Mesenchymal stem cell (in vitro differentiated cells and primary cell): ENCODE measurements at regions not wholly inside any gene's neighbourhood (a gene's known extent, or its start where the extent isn't known, plus 50 kb on each side); places are given as distances from the start of the nearest gene placed in this dataset.

ENCODE experiments used
- DNase-seq: peaks from one replicate; pipeline ENCODE4 v3.0.0-alpha.2; 2013
- H2AFZ ChIP-seq: one replicate; pipeline ENCODE4 v1.6.1; 2013; ENCODE audit warnings: low read depth, mild to moderate bottlenecking, control low read depth, inconsistent platforms, low read length, moderate library complexity
- H2AK5ac ChIP-seq: 2 replicates; pipeline ENCODE4 v1.6.1; 2013; ENCODE audit warnings: low read length, moderate library complexity, mild to moderate bottlenecking, inconsistent platforms; ENCODE audit not compliant: severe bottlenecking
- H2BK120ac ChIP-seq: one replicate; pipeline ENCODE4 v1.6.1; 2013; ENCODE audit warnings: low read depth, mild to moderate bottlenecking, inconsistent platforms, low read length, moderate library complexity
- H2BK12ac ChIP-seq, 2 experiments: one replicate each; pipeline ENCODE4 v1.6.1; 2013; ENCODE audit warnings: inconsistent platforms in 2 of 2, low read length in 2 of 2, mild to moderate bottlenecking in 2 of 2, moderate library complexity in 2 of 2, control low read depth in 1 of 2
- H2BK15ac ChIP-seq: one replicate; pipeline ENCODE4 v1.6.1; 2013; ENCODE audit warnings: mild to moderate bottlenecking, low read depth, inconsistent platforms; ENCODE audit not compliant: poor library complexity, severe bottlenecking
- H2BK5ac ChIP-seq: 2 replicates; pipeline ENCODE4 v1.6.1; 2013; ENCODE audit warnings: low read depth, mild to moderate bottlenecking, low read length, control low read depth, inconsistent platforms; ENCODE audit not compliant: poor library complexity, severe bottlenecking
- H3K14ac ChIP-seq, 2 experiments: one replicate each; pipeline ENCODE4 v1.6.1; 2013; ENCODE audit warnings: inconsistent platforms in 2 of 2, low read length in 2 of 2, control low read depth in 1 of 2, mild to moderate bottlenecking in 1 of 2, moderate library complexity in 1 of 2
- H3K18ac ChIP-seq, 2 experiments: one replicate each; pipeline ENCODE4 v1.6.1; 2013; ENCODE audit warnings: inconsistent platforms in 2 of 2, low read length in 2 of 2, control low read depth in 1 of 2, low read depth in 1 of 2, mild to moderate bottlenecking in 1 of 2
- H3K23ac ChIP-seq, 2 experiments: one replicate each; pipeline ENCODE4 v1.6.1; 2013; ENCODE audit warnings: inconsistent platforms in 2 of 2, low read length in 2 of 2, mild to moderate bottlenecking in 2 of 2, moderate library complexity in 2 of 2, control low read depth in 1 of 2
- H3K27ac ChIP-seq: 2 replicates; pipeline ENCODE4 v1.5.1; 2013; ENCODE audit warnings: mild to moderate bottlenecking, moderate library complexity, low read length, control low read depth, inconsistent platforms; ENCODE audit not compliant: poor library complexity, severe bottlenecking
- H3K27me3 ChIP-seq, 2 experiments: 2 replicates each; pipeline versions ENCODE4 v1.6.1 to v1.7.0; 2013; ENCODE audit warnings: low read length in 2 of 2, mild to moderate bottlenecking in 2 of 2, moderate library complexity in 2 of 2, control low read depth in 1 of 2, inconsistent platforms in 1 of 2; ENCODE audit not compliant: control insufficient read depth in 1 of 2, insufficient read depth in 1 of 2
- H3K36me3 ChIP-seq, 2 experiments: 2 replicates each; pipeline versions ENCODE4 v1.6.1 to v1.7.0; 2013; ENCODE audit warnings: low read length in 2 of 2, control low read depth in 1 of 2, inconsistent platforms in 1 of 2, low read depth in 1 of 2, mild to moderate bottlenecking in 1 of 2; ENCODE audit not compliant: insufficient read depth in 2 of 2, control insufficient read depth in 1 of 2
- H3K4ac ChIP-seq, 2 experiments: one replicate each; pipeline ENCODE4 v1.6.1; 2013; ENCODE audit warnings: inconsistent platforms in 2 of 2, low read length in 2 of 2, mild to moderate bottlenecking in 2 of 2, moderate library complexity in 2 of 2, control low read depth in 1 of 2, low read depth in 1 of 2
- H3K4me1 ChIP-seq: 2 replicates; pipeline ENCODE4 v1.6.1; 2013; ENCODE audit warnings: low read depth, low read length, control low read depth; ENCODE audit not compliant: control insufficient read depth, insufficient read depth
- H3K4me2 ChIP-seq: 2 replicates; pipeline ENCODE4 v1.6.1; 2013; ENCODE audit warnings: low read length, mild to moderate bottlenecking, inconsistent platforms; ENCODE audit not compliant: poor library complexity, severe bottlenecking
- H3K4me3 ChIP-seq, 2 experiments: 2 replicates each; pipeline versions ENCODE4 v1.5.1 to v1.7.0; 2013; ENCODE audit warnings: low read length in 2 of 2, mild to moderate bottlenecking in 2 of 2, control low read depth in 1 of 2, low read depth in 1 of 2; ENCODE audit not compliant: insufficient read depth in 1 of 2
- H3K79me1 ChIP-seq: replicated peaks from 2 replicates; pipeline ENCODE4 v1.6.1; 2013; ENCODE audit warnings: mild to moderate bottlenecking, control low read depth, low read length, inconsistent platforms; ENCODE audit not compliant: poor library complexity, severe bottlenecking
- H3K9ac ChIP-seq: 2 replicates; pipeline ENCODE4 v1.7.0; 2013; ENCODE audit warnings: mild to moderate bottlenecking, low read length, moderate library complexity
- H3K9me3 ChIP-seq: 2 replicates; pipeline ENCODE4 v1.7.0; 2013; ENCODE audit warnings: mild to moderate bottlenecking, low read length; ENCODE audit not compliant: control insufficient read depth
- H4K8ac ChIP-seq: one replicate; pipeline ENCODE4 v1.6.1; 2013; ENCODE audit warnings: inconsistent platforms, mild to moderate bottlenecking, low read length, moderate library complexity
- H4K91ac ChIP-seq: one replicate; pipeline ENCODE4 v1.6.1; 2013; ENCODE audit warnings: mild to moderate bottlenecking, low read length, inconsistent platforms
- WGBS: methylation state at CpG from one replicate; pipeline ENCODE4 v1.1.7; 2013; ENCODE audit warnings: mixed read lengths; 5-methylcytosine and 5-hydroxymethylcytosine counted together

- Histone ChIP-seq H2AFZ (no peak overlapping the region), H3K79me1 (no peaks in the 10 kb centered on the region), H3K27me3 (no peaks in the 10 kb centered on the region), H2BK5ac (no peak overlapping the region), H4K8ac (no peak overlapping the region), H3K23ac (no peak overlapping the region), H2BK12ac (no peak overlapping the region), H3K4me3 (no peak overlapping the region), H3K18ac (no peak overlapping the region), H3K9me3 (no peaks in the 10 kb centered on the region), H3K36me3 (no peaks in the 10 kb centered on the region), H4K91ac (no peak overlapping the region), H2BK120ac (no peak overlapping the region), H3K4me1 (no peaks in the 10 kb centered on the region), H3K4me2 (no peak overlapping the region), H2BK15ac (no peak overlapping the region), H3K14ac (peak overlapping the region in 1 of 2 experiments; percentile 89), H2AK5ac (no peak overlapping the region), H3K9ac (no peak overlapping the region), H3K27ac (no peak overlapping the region), H3K4ac (no peak overlapping the region)
- no peak for DNase-seq
- WGBS = no CpG with 5 or more reads among the region's 2 CpGs
Observed at GRCh38 chr12:19760611-19761010, 321.3 kb downstream of the AEBP2 start.

DNA sequence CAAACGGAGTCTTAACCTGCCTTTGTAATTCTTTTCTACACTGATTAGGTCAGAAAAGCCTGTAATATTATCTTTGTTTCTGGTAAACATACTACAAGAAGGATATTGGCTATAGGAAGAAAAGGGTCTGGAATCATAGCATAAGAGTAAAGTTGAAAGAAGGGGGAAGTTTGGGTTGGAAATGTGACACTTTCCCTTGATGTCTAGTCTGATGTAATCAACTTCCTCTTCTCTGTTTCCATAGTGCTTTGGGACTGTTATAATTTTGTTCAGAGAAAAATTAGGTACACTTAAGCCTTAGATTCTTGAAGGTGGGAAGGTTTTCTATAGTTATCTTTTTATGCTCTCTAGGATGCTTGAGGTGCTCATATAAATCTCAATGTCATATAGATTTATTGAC is 322.2 kb downstream of the AEBP2 start:
- H3K4ac ChIP-seq = no peak overlapping the region
- no peak for DNase-seq
- no peak overlapping the region for H4K91ac ChIP-seq
- no peaks in the 10 kb centered on the region for H3K79me1 ChIP-seq
- no peak overlapping the region for H3K27ac ChIP-seq
- no peak overlapping the region for H3K18ac ChIP-seq
- no peak overlapping the region for H2BK120ac ChIP-seq
- H3K9ac ChIP-seq = no peak overlapping the region
- no peak overlapping the region for H2AFZ ChIP-seq
- H3K14ac ChIP-seq = no peak overlapping the region
- no peak overlapping the region for H2AK5ac ChIP-seq
- WGBS = no CpG with 5 or more reads among the region's 1 CpG
- H3K9me3 ChIP-seq = no peaks in the 10 kb centered on the region
- no peak overlapping the region for H2BK5ac ChIP-seq
- H3K27me3 ChIP-seq = no peaks in the 10 kb centered on the region
- H3K23ac ChIP-seq = no peak overlapping the region
- no peaks in the 10 kb centered on the region for H3K36me3 ChIP-seq
- H3K4me3 ChIP-seq = no peak overlapping the region
- H2BK15ac ChIP-seq = no peak overlapping the region
- no peak overlapping the region for H4K8ac ChIP-seq
- H3K4me2 ChIP-seq = no peak overlapping the region
- no peaks in the 10 kb centered on the region for H3K4me1 ChIP-seq
- H2BK12ac ChIP-seq = no peak overlapping the region

GRCh38 chr12:19763488-19763887 is 324.2 kb downstream of the AEBP2 start:
- no peak for DNase-seq
- no peak overlapping the region for H3K4me2 ChIP-seq
- no peak overlapping the region for H3K9ac ChIP-seq
- H3K27me3 ChIP-seq = no peaks in the 10 kb centered on the region
- H2BK15ac ChIP-seq = peak overlapping the region; percentile 17
- peak overlapping the region in 1 of 2 experiments; percentile 22 for H3K14ac ChIP-seq
- no peak overlapping the region for H2BK12ac ChIP-seq
- H3K4me1 ChIP-seq = no peaks in the 10 kb centered on the region
- H3K23ac ChIP-seq = no peak overlapping the region
- no peaks in the 10 kb centered on the region for H3K36me3 ChIP-seq
- no peak overlapping the region for H2AFZ ChIP-seq
- H3K18ac ChIP-seq = no peak overlapping the region
- 91% methylated on average over 1 of the region's 1 CpG for WGBS
- H3K9me3 ChIP-seq = no peaks in the 10 kb centered on the region
- H2BK120ac ChIP-seq = no peak overlapping the region
- H3K4ac ChIP-seq = no peak overlapping the region
- H2AK5ac ChIP-seq = no peak overlapping the region
- no peak overlapping the region for H4K8ac ChIP-seq
- H3K27ac ChIP-seq = no peak overlapping the region
- no peak overlapping the region for H2BK5ac ChIP-seq
- H3K79me1 ChIP-seq = no peaks in the 10 kb centered on the region
- H3K4me3 ChIP-seq = no peak overlapping the region
- H4K91ac ChIP-seq = no peak overlapping the region

GRCh38 chr12:19764408-19764807 is 325.1 kb downstream of the AEBP2 start:
- WGBS = 17% methylated on average over 1 of the region's 3 CpGs
- Histone ChIP-seq H3K9ac (no peak overlapping the region), H3K79me1 (no peaks in the 10 kb centered on the region)

More at GRCh38 chr12:19764408-19764807, 325.1 kb downstream of the AEBP2 start:
- no peak overlapping the region for H3K4me3 ChIP-seq
- no peak overlapping the region for H2BK120ac ChIP-seq
- no peak overlapping the region for H2BK5ac ChIP-seq
- H3K23ac ChIP-seq = no peak overlapping the region
- no peaks in the 10 kb centered on the region for H3K4me1 ChIP-seq
- no peaks in the 10 kb centered on the region for H3K27me3 ChIP-seq
- H2AK5ac ChIP-seq = no peak overlapping the region
- no peak overlapping the region for H3K27ac ChIP-seq
- H3K9me3 ChIP-seq = no peaks in the 10 kb centered on the region
- H4K8ac ChIP-seq = no peak overlapping the region
- DNase-seq = no peak
- H3K36me3 ChIP-seq = no peaks in the 10 kb centered on the region
- no peak overlapping the region for H2BK15ac ChIP-seq
- no peak overlapping the region for H3K4ac ChIP-seq
- H4K91ac ChIP-seq = no peak overlapping the region
- no peak overlapping the region for H2AFZ ChIP-seq
- no peak overlapping the region for H3K18ac ChIP-seq
- no peak overlapping the region for H2BK12ac ChIP-seq
- H3K14ac ChIP-seq = no peak overlapping the region
- H3K4me2 ChIP-seq = no peak overlapping the region
